Ascending aorta (tissue), 2 donors: ENCODE measurements at regions not wholly inside any gene's neighbourhood (a gene's known extent, or its start where the extent isn't known, plus 50 kb on each side); places are given as distances from the start of the nearest gene placed in this dataset.

ENCODE experiments used
- DNase-seq, 2 donors: peaks; one replicate each; pipeline ENCODE4 v3.0.0-alpha.2; 2019; ENCODE audit warnings: low spot score in 2 of 2
- H3K27ac ChIP-seq, 2 donors: fragments of 200-600 bp; sonication (generic); one replicate each; pipeline ENCODE4 v1.5.1; 2016 to 2017; ENCODE audit warnings: mild to moderate bottlenecking in 1 of 2
- H3K27me3 ChIP-seq: fragments of 200-600 bp; sonication (generic); one replicate; pipeline ENCODE4 v1.5.1; 2017
- H3K36me3 ChIP-seq, 2 donors: fragments of 200-600 bp; sonication (generic); one replicate each; pipeline ENCODE4 v1.5.1; 2016
- H3K4me1 ChIP-seq, 2 donors: fragments of 200-600 bp; sonication (generic); one replicate each; pipeline ENCODE4 v1.5.1; 2016 to 2017; ENCODE audit warnings: mild to moderate bottlenecking in 1 of 2
- H3K4me3 ChIP-seq, 2 donors: fragments of 200-600 bp; sonication (generic); one replicate each; pipeline ENCODE4 v1.5.1; 2016 to 2017; ENCODE audit warnings: mild to moderate bottlenecking in 1 of 2
- H3K9me3 ChIP-seq, 2 donors: fragments of 200-600 bp; sonication (generic); one replicate each; pipeline ENCODE4 v1.5.1; 2016
- intact Hi-C: fragments of 100-400 bp; cut with DNase I; formaldehyde crosslinking; loops from one replicate; pipeline ENCODE4 v1.15.1; 2023
- TF ChIP-seq, protein P1 (sequence below), 3 experiments: fragments of 200-600 bp in 2 of 3; fragments of 450-650 bp in 1 of 3; sonication (generic) in 2 of 3; IDR thresholded peaks; one replicate each; pipeline ENCODE4 v1.5.1; 2016 to 2019; ENCODE audit warnings: antibody characterized with exemption in 3 of 3, mild to moderate bottlenecking in 1 of 3, moderate library complexity in 1 of 3

GRCh38 chr2:136168720-136169119, 50.8 kb upstream of the CXCR4 start:
- TF ChIP-seq, protein P1, sequence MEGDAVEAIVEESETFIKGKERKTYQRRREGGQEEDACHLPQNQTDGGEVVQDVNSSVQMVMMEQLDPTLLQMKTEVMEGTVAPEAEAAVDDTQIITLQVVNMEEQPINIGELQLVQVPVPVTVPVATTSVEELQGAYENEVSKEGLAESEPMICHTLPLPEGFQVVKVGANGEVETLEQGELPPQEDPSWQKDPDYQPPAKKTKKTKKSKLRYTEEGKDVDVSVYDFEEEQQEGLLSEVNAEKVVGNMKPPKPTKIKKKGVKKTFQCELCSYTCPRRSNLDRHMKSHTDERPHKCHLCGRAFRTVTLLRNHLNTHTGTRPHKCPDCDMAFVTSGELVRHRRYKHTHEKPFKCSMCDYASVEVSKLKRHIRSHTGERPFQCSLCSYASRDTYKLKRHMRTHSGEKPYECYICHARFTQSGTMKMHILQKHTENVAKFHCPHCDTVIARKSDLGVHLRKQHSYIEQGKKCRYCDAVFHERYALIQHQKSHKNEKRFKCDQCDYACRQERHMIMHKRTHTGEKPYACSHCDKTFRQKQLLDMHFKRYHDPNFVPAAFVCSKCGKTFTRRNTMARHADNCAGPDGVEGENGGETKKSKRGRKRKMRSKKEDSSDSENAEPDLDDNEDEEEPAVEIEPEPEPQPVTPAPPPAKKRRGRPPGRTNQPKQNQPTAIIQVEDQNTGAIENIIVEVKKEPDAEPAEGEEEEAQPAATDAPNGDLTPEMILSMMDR (IDR thresholded peaks at IDR 0.05) = no peak
- no peaks in the 10 kb centered on the region for H3K4me1 ChIP-seq
- no peak for DNase-seq
- no peak overlapping the region for H3K4me3 ChIP-seq
- H3K36me3 ChIP-seq = no peaks in the 10 kb centered on the region
- no peaks in the 10 kb centered on the region for H3K27me3 ChIP-seq
- no peak overlapping the region for H3K27ac ChIP-seq
- intact Hi-C loops = no loop called here
- no peaks in the 10 kb centered on the region for H3K9me3 ChIP-seq

DNA sequence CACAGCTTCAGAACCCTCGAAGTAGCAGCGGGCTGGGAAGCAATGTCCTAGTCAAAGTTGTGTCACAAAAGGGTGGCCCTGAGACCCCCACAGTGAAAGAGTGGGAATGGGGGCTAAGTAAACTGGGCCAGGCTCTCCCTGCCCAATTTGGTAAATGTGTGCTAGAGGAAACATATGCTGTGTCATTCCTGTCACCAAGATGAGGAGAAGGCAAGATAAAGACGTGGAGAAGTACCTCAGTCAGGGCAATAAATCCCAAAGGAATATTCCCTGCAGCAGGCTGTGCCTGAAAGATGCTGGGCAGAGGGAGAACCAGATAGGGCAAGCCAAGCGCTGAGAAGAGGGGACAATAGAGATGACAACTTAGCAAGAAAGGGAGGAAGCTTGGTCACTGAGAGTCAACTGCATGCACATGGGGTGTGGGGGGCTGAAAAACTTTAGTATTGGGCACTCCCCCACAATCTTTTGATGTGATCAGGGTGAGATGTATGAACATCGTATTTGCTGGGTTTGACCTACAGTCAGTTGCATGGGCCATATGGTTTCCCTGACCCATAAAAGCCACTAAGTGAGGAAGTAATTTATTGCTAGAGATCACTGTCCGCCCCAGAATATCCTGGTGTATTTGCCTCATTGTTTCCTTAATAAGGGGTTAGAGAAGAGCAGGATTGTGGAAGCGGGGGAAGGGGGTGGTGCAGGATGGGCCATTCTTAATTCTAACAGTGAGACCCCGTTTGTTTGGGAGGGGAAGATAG, 49.9 kb upstream of the CXCR4 start:
- H3K4me3 ChIP-seq = no peak overlapping the region
- H3K9me3 ChIP-seq = no peaks in the 10 kb centered on the region
- TF ChIP-seq, protein P1 (IDR thresholded peaks at IDR 0.05) = no peak
- DNase-seq = no peak
- intact Hi-C loops = no loop called here
- no peaks in the 10 kb centered on the region for H3K36me3 ChIP-seq
- no peaks in the 10 kb centered on the region for H3K27me3 ChIP-seq
- H3K4me1 ChIP-seq = no peaks in the 10 kb centered on the region
- H3K27ac ChIP-seq = no peak overlapping the region
